ENCODE measurements at regions not wholly inside any gene's neighbourhood (a gene's known extent, or its start where the extent isn't known, plus 50 kb on each side); places are given as distances from the start of the nearest gene placed in this dataset.

DNA sequence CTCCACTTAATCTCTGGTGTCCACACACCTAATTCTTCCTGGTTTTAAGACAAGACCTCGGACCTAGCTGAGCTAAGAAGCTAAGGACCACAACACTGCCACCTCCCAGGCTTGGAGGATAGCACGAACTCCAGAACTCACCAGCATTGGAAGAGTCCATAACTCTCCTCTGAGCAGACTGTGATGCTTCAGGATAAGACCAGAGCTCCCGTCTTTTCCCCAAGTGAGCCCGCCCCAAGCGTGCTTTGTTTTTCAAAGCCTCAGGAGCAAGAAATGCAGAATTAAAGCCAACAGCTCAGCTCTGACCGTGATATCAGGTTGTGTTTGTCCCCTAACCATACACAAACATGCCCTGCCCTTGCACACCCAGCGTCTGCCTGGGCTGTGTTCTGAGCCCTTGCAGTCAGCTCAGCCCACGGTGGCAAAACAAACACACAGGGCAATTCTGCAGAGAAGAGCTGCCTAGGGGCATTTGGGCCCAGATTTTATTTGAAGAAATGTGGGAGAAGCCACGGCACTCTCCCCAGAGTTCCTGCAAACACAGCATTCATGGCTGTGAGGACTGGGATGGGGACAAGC lies 145.4 kb downstream of the WDR11 start:
- TF ChIP-seq NRF1 (conservative IDR thresholded peaks at IDR 0.05; ENCODE audit: low read depth, low read length): no peak
- TF ChIP-seq, protein P1, sequence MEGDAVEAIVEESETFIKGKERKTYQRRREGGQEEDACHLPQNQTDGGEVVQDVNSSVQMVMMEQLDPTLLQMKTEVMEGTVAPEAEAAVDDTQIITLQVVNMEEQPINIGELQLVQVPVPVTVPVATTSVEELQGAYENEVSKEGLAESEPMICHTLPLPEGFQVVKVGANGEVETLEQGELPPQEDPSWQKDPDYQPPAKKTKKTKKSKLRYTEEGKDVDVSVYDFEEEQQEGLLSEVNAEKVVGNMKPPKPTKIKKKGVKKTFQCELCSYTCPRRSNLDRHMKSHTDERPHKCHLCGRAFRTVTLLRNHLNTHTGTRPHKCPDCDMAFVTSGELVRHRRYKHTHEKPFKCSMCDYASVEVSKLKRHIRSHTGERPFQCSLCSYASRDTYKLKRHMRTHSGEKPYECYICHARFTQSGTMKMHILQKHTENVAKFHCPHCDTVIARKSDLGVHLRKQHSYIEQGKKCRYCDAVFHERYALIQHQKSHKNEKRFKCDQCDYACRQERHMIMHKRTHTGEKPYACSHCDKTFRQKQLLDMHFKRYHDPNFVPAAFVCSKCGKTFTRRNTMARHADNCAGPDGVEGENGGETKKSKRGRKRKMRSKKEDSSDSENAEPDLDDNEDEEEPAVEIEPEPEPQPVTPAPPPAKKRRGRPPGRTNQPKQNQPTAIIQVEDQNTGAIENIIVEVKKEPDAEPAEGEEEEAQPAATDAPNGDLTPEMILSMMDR (IDR thresholded peaks at IDR 0.05 in 2 of 3, conservative IDR thresholded peaks at IDR 0.05 in 1 of 3; ENCODE audit: control insufficient read depth in 2 of 3, extremely low read depth in 1 of 3, insufficient read depth in 1 of 3, low read depth in 3 of 3, low read length in 3 of 3): no peak
- TF ChIP-seq POLR2A (IDR thresholded peaks at IDR 0.05; ENCODE audit: low read depth, low read length): no peak

Measured in GM12878 (cell line).